Activated T-cell treated with anti-CD3 and anti-CD28 coated beads, Interleukin-2, amount 50 U/mL, for 48 hours (primary cell): ENCODE measurements at regions not wholly inside any gene's neighbourhood (a gene's known extent, or its start where the extent isn't known, plus 50 kb on each side); places are given as distances from the start of the nearest gene placed in this dataset.
"Not testable (repeated sequence)": the region's sequence is repeated elsewhere in the genome, so short reads cannot be mapped to it uniquely, and the experiment has no call there.

Source experiments
- DNase-seq, 2 experiments: peaks; one replicate each; pipeline ENCODE4 v3.0.0-alpha.2; 2020

DNA sequence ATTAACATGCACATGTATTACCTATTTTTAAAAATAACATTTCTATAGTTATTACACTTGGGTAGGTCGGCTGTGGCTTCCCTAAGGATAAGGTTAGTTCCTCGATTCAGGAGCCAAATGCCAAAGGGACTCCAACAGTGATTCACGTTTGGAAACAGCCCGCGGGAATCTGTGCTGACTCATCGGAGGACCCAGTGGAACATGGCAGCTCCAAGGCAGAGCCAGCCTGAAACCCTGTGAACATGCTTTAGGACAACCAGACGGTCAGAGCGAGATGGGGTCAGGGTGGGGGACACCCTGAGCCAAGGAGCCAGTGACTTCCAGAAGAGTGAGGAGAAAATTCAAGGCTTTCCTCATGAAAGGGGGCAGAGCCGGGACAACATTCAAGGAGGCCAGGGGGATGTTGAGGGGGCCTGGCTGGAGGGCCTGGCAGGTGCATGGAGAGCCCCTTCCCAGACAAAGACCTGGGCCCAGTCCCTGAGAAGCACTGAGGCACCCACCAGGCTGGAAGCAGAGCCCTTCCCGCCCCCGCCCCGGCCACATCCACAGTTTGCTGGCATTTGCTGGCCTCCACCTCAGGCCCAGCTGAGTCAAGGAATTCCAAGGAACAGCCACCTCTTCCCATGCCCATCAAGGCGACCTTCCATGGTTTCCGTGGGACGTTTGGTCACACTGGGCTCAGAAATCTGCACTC is 133.2 kb downstream of the SNX5 start:
- DNase-seq = no peak

GRCh38 chr20:17834804-17835203 is 133.8 kb downstream of the SNX5 start:
- no peak for DNase-seq

DNA sequence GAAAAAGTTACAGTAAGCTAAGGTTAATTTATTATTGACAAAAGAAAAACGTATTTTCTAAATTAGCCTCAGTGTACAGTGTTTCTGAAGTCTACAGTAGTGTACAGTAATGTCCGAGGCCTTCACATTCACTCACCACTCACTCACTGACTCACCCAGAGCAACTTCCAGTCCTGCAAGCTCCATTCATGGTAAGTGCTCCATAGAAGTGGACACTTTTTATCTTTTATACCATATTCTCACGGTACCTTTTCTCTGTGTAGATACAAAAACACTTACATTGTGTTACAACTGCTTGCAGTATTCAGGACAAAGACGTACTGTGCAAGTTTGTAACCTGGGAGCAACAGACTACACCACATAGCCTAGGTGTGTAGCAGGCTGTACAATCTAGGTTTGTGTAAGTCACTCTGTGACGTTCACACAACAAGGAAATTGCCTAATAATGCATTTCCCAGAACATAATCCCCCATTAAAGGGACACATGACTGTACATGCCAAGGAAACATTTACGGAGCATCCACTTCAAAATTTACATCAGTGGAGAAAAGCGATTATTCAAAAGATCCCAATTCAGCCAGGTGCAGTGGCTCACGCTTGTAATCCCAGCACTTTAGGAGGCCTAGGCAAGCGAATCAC is 133.4 kb downstream of the BANF2 start:
- no peak for DNase-seq

GRCh38 chr20:17832236-17832915 is 132.6 kb downstream of the BANF2 start:
- DNase-seq = no peak

DNA sequence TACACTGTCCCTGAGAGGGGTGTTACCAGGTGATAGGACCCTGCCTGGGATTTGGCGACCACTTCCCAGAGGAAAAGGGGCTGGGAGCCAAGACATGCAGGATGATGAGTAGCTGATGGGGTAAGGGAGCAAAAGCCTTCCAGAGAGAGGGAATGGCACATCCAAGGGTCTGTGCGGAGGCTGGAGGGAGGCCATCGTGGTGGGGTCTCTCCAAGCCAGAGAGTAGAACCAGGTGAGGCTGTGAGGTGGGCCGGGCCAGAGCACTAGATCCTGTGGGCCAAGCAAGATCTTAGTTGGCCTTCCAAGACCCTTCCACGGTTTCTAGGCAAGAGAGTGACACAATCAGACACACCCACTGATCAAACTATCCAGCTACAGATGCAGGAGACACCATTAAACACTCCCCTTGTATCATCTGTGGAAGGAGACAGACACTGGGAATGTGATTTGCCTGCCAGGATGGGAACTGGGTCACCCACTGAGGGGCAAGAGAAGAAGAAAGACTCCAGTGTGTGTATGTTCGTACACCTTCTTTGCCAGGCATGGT is 128.9 kb downstream of the BANF2 start:
- DNase-seq = no peak

- DNase-seq = no peak
Measured at GRCh38 chr20:17827759-17828559, 128.2 kb downstream of the BANF2 start.

DNA sequence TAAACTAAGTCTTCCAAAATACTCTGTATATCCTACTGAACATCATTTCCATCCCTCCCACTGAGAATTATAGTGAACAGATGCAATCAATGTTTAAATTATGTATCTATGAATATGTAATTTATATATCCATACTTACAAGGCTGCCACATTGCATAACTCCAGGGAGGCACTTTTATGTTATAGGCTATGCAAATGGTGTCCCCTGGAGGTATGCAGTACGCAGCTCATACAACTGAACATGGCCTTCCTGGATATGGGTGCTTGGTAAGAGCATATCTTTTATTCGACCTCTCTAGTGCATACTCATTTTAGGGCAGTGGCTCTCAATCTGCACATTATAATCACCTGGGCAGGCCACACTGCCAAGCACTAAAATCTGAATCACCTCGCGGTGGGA is 127.3 kb downstream of the BANF2 start:
- no peak for DNase-seq

GRCh38 chr20:17825960-17826843 is 126.4 kb downstream of the BANF2 start:
- peak; percentile 58 to 60 for DNase-seq

- DNase-seq = no peak
Measured at GRCh38 chr20:17825252-17825959, 125.6 kb downstream of the BANF2 start.

- DNase-seq = no peak
Measured at GRCh38 chr20:17824676-17825251, 125.0 kb downstream of the BANF2 start.

DNA sequence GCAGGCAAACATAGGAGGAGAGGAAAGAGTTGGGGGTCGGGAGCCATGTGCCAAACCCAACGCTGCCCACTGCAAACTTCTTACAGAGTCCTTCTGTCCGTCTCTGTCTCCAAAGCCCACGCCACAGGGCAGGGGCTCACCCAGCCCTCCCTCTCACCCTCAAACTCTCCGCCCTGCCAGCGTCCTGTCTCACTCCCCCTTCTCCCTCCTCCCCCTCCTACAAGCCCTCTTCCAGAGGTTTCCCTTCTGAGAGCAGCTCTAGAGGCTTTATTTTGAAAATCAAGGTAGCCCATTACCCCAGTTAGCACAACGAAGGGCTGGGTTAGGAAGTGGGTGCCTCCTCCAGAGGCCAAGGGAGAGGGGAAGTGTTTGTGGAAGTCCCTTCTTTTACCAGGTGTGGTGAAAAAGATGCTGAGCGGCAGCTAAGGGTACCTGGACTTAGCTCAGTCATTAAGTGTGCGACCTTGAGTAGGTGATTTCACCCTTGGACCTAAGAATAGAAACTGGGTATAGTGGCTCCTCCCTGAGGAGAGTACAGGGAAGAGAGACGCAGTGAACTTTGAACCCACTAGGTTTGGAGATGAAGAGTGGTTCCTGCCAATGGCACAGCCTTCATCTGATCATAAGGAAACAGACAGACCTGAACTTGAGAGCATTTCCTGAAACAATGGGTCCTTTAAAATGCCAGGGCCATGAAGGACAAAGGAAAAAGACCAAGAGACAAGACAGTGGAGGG is 123.8 kb downstream of the BANF2 start:
- DNase-seq = no peak

DNA sequence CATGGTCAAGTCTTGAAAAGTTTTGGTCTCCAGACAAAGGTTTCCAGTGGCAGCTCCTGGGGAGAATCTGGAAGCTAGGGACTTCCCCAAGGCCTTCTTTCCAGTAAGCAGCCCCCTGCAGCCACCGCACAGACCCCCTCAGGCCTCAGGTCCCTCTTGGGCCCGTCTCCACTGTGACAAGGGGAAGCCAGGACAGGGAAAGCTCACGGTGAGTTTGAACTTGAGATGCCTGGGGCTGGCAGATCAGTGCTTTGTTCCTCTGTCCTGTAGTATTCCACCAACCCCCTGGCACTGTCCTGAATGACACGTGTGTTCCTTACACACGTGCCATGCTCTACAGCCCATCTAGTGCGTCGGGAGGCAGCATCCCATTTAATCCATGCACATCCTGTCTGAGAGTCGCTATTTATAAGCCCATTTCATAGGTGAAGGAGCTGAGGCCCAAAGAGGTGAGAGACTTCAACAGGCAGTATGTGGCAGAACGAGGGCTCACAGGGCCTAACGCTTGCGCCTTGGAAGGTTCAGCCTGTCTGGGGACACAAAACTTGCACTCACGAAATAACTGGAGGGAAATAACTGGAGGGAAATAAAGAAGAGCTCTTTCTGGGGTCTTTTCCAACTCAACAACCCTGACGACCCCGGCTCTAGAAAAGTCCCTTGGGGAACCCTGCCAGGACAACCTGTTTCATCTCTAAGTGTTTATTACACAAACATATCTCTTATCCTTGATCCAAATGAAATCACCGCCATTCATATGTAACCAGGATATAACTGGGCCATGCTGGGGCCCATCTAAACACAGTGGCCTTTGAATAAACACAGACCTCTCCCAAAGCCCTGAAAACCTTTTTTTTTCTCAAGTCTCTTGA is 123.0 kb downstream of the BANF2 start:
- no peak for DNase-seq

GRCh38 chr20:17822039-17822438 is 122.3 kb downstream of the BANF2 start:
- no peak for DNase-seq

DNA sequence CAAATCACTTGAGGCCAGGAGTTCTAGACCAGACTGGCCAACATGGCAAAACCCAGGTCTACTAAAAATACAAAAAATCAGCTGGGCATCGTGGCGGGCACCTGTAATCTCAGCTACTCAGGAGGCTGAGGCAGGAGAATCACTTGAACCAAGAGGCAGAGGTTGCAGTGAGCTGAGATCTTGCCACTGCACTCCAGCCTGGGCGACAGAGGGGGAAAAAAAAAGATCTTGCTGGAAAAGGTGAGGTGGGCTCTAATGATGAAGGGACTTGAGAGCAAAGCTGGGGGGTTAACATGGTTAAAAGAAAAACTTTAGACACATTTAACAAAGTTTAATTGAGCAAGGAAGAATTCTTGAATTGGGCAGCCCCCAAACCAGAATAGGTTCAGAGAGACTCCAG is 121.8 kb downstream of the BANF2 start:
- not testable (repeated sequence) for DNase-seq

GRCh38 chr20:17819395-17820093 is 119.8 kb downstream of the BANF2 start:
- DNase-seq = no peak

DNA sequence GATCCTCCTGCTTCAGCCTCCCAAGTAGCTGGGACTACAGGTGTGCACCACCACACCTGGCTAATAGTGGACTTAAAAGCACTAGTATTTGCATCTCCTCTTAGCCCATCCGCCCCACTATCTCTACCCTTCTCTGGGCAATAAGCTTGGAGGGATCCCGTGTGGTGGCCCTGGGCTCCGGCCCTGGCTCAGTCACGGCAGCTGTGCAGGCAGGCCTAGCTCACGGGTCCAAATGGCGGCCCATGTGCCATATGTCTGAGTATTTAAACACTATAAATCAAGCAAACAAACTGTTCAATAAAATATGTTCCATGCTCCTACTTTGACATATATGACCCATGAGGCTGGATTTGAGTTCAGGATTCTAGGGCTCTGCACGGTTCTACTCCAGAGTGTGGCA is 118.4 kb downstream of the BANF2 start:
- DNase-seq = no peak

GRCh38 chr20:17816804-17817587 is 117.2 kb downstream of the BANF2 start:
- no peak for DNase-seq

DNA sequence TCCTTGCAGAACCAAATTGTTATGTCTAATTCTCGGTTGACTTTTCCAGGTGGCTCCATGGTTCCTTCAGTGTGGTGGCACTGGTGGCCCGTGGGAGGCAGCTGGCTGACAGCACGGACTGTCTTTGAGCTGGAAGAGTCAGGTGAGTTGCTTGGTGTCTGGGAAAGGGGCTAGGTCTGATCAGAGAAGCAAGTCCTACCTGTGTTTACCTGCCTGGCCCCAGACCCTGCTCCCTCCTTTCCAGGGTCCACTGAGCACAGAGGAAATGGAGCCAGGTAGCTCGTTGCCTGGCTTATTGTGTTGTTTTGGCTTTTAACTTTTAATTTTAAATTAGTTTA is 111.8 kb downstream of the BANF2 start:
- DNase-seq = no peak
